HCT116 (cell line): ENCODE measurements at regions not wholly inside any gene's neighbourhood (a gene's known extent, or its start where the extent isn't known, plus 50 kb on each side); places are given as distances from the start of the nearest gene placed in this dataset.

ENCODE experiments used
- ATAC-seq: fragments of 200-7000 bp; cut with Tn5 transposase; 2 replicates; pipeline ENCODE4 v1.9.1; 2020; ENCODE audit warnings: mild to moderate bottlenecking, moderate library complexity
- BruUV-seq: library from RNA; stranded (reverse); fragments of 400-500 nt; replicated peaks from 2 replicates; lab custom pipeline; 2021; lab: Mats Ljungman, UMichigan
- CTCF ChIA-PET: fragments of 300-600 bp; sonication (Branson Sonifier 250); formaldehyde crosslinking; loops from one replicate; lab custom pipeline; 2021; ENCODE audit warnings: antibody characterized with exemption; lab: Charles Lee
- POLR2A ChIA-PET: fragments of 300-600, 350-600 bp; sonication (Branson Sonifier 250); formaldehyde crosslinking; loops from one replicate; lab custom pipeline; 2021; ENCODE audit warnings: antibody characterized with exemption; lab: Charles Lee
- RAD21 ChIA-PET, 2 experiments: fragments of 300-600 bp; sonication (Branson Sonifier 250); formaldehyde crosslinking; loops; one replicate each; lab custom pipeline; 2023; ENCODE audit warnings: low total read pairs in 2 of 2; ENCODE audit not compliant: uncharacterized antibody in 2 of 2, unreplicated experiment in 2 of 2, low non-redundant PET in 1 of 2; lab: Charles Lee
- DNase-seq: peaks from one replicate; pipeline ENCODE4 v3.0.0-alpha.2; 2010; ENCODE audit warnings: low read depth, low spot score
- H2AFZ ChIP-seq: fragments of 200-600 bp; shearing (Covaris generic), sonication (generic); 2 replicates; pipeline ENCODE4 v1.6.1; 2017; ENCODE audit warnings: low read depth, mixed run types, mixed read lengths, antibody characterized with exemption, low read length; ENCODE audit not compliant: poor library complexity, severe bottlenecking
- H3K27ac ChIP-seq: 2 replicates; pipeline ENCODE4 v1.5.1; 2012; ENCODE audit warnings: low read depth, low read length
- H3K27me3 ChIP-seq: fragments of 200-600 bp; sonication (generic); 2 replicates; pipeline ENCODE4 v1.6.1; 2016; ENCODE audit warnings: mixed run types, low read length, mixed read lengths; ENCODE audit not compliant: insufficient read depth
- H3K36me3 ChIP-seq, 2 experiments: fragments of 200-500 bp in 1 of 2; fragments of 200-600 bp in 1 of 2; sonication (Bioruptor generic) in 1 of 2; sonication (generic) in 1 of 2; 2 replicates each; pipeline versions ENCODE4 v1.5.1 to v1.6.1; 2014 to 2016; ENCODE audit warnings: low read length in 2 of 2, inconsistent platforms in 1 of 2, mixed read lengths in 1 of 2, mixed run types in 1 of 2; ENCODE audit not compliant: insufficient read depth in 2 of 2, control insufficient read depth in 1 of 2
- H3K4me1 ChIP-seq, 2 experiments: fragments of 200-600 bp in 1 of 2; sonication (generic) in 1 of 2; 2 replicates each; pipeline versions ENCODE4 v1.5.1 to v1.6.1; 2012 to 2017; ENCODE audit warnings: low read length in 2 of 2, inconsistent platforms in 1 of 2, mild to moderate bottlenecking in 1 of 2, mixed read lengths in 1 of 2, mixed run types in 1 of 2, moderate library complexity in 1 of 2; ENCODE audit not compliant: insufficient read depth in 2 of 2, control insufficient read depth in 1 of 2
- H3K4me2 ChIP-seq: fragments of 200-600 bp; sonication (generic); 2 replicates; pipeline ENCODE4 v1.6.1; 2017; ENCODE audit warnings: mixed run types, low read length, mixed read lengths
- H3K4me3 ChIP-seq, 2 experiments: fragments of 200-600 bp in 1 of 2; sonication (generic) in 1 of 2; replicated peaks in 1 of 2; 2 replicates each; pipeline ENCODE4 v1.5.1; 2011 to 2016; ENCODE audit warnings: low read length in 2 of 2, control low read depth in 1 of 2, low read depth in 1 of 2, mild to moderate bottlenecking in 1 of 2, mixed read lengths in 1 of 2, mixed run types in 1 of 2
- H3K79me2 ChIP-seq: fragments of 200-600 bp; sonication (generic); 2 replicates; pipeline ENCODE4 v1.6.1; 2017; ENCODE audit warnings: mild to moderate bottlenecking, mixed run types, low read length, moderate library complexity, mixed read lengths; ENCODE audit not compliant: insufficient read depth
- H3K9ac ChIP-seq: fragments of 200-600 bp; sonication (generic); 2 replicates; pipeline ENCODE4 v1.6.1; 2016; ENCODE audit warnings: low read length, mixed read lengths
- H3K9me2 ChIP-seq: fragments of 200-600 bp; sonication (generic), shearing (Covaris generic); 2 replicates; pipeline ENCODE4 v1.6.1; 2017; ENCODE audit warnings: mixed run types, mild to moderate bottlenecking, moderate library complexity; ENCODE audit not compliant: insufficient read depth
- H3K9me3 ChIP-seq, 2 experiments: fragments of 200-500 bp in 1 of 2; fragments of 200-600 bp in 1 of 2; sonication (Bioruptor generic) in 1 of 2; sonication (generic) in 1 of 2; 2 replicates each; pipeline ENCODE4 v1.6.1; 2014 to 2017; ENCODE audit warnings: low read length in 2 of 2, mixed read lengths in 2 of 2, inconsistent platforms in 1 of 2, low read depth in 1 of 2, mild to moderate bottlenecking in 1 of 2, mixed run types in 1 of 2, moderate library complexity in 1 of 2; ENCODE audit not compliant: control insufficient read depth in 1 of 2, insufficient read depth in 1 of 2
- H4K20me1 ChIP-seq: fragments of 200-600 bp; sonication (generic), shearing (Covaris generic); 2 replicates; pipeline ENCODE4 v1.6.1; 2017; ENCODE audit warnings: mixed run types, mild to moderate bottlenecking, moderate library complexity; ENCODE audit not compliant: insufficient read depth
- CEBPB ChIP-seq: IDR thresholded peaks from 2 replicates; pipeline ENCODE4 v1.6.1; 2012; ENCODE audit warnings: low read depth
- EGR1 ChIP-seq: IDR thresholded peaks from 2 replicates; pipeline ENCODE4 v1.6.1; 2012; ENCODE audit warnings: low read depth
- ELF1 ChIP-seq: IDR thresholded peaks from 2 replicates; pipeline ENCODE4 v1.6.1; 2012; ENCODE audit warnings: low read depth, borderline replicate concordance
- EZH2 ChIP-seq: fragments of 200-600 bp; sonication (generic); IDR thresholded peaks from 2 replicates; pipeline ENCODE4 v1.6.1; 2017; ENCODE audit warnings: antibody characterized with exemption, mixed run types
- EZH2phosphoT487 ChIP-seq: fragments of 200-600 bp; IDR thresholded peaks from 2 replicates; pipeline ENCODE4 v1.6.1; 2018; ENCODE audit warnings: antibody characterized with exemption, borderline replicate concordance
- JUND ChIP-seq: IDR thresholded peaks from 2 replicates; pipeline ENCODE4 v1.6.1; 2012
- POLR2A ChIP-seq: IDR thresholded peaks from 2 replicates; pipeline ENCODE4 v1.7.0; 2011; ENCODE audit warnings: borderline replicate concordance; ENCODE audit not compliant: insufficient read depth, insufficient read length; ENCODE audit errors: extremely low read depth
- POLR2AphosphoS5 ChIP-seq: IDR thresholded peaks from 2 replicates; pipeline ENCODE4 v1.6.1; 2011; ENCODE audit warnings: mild to moderate bottlenecking, low read depth, low read length, moderate library complexity
- SIN3A ChIP-seq: IDR thresholded peaks from 2 replicates; pipeline ENCODE4 v1.6.1; 2012; ENCODE audit warnings: low read depth
- ZBTB33 ChIP-seq: IDR thresholded peaks from 2 replicates; pipeline ENCODE4 v1.6.1; 2011; ENCODE audit warnings: mild to moderate bottlenecking, low read length, moderate library complexity; ENCODE audit not compliant: insufficient replicate concordance; ENCODE audit errors: extremely low read depth
- ZFX ChIP-seq: fragments of 450-650 bp; IDR thresholded peaks from 2 replicates; pipeline ENCODE4 v1.6.1; 2017
- ZNF274 ChIP-seq: fragments of 200-500 bp; sonication (Bioruptor generic); IDR thresholded peaks from 2 replicates; pipeline ENCODE4 v1.6.1; 2014; ENCODE audit warnings: mild to moderate bottlenecking, low read depth, low read length, inconsistent platforms
- intact Hi-C: fragments of 100-400 bp; cut with micrococcal nuclease; formaldehyde crosslinking; loops from 2 replicates; pipeline ENCODE4 v1.10.0; 2022
- TF ChIP-seq, protein P1 (sequence below): IDR thresholded peaks from 2 replicates; pipeline ENCODE4 v1.6.1; 2012; ENCODE audit warnings: low read depth

DNA sequence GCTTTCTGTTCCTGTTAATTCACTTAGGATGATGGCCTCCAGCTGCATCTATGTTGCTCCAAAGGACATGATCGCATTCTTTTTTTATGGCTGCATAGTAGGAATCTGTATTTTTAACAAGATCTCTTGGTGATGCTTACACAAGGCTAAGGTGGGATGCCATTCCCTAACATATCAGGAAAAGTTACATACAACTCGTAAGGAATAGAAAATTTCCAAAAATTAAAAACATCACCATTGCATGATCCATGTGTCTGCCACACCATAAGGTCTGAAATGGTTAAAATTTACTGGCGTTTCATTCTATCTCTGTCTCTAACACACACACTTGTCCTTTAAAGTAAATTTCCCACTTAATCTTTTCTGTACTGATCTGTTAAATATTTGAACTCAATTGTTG, 608.4 kb downstream of the PRELID2 start:
- Histone ChIP-seq H2AFZ (no peak overlapping the region), H3K4me1 (no peaks in the 10 kb centered on the region), H3K9me2 (no peaks in the 10 kb centered on the region)
- TF ChIP-seq SIN3A (no peak), EZH2 (no peak), EZH2phosphoT487 (no peak), ZFX (no peak), ZBTB33 (no peak), POLR2A (no peak), EGR1 (no peak), CEBPB (no peak), POLR2AphosphoS5 (no peak), ZNF274 (no peak), ELF1 (no peak), JUND (no peak)
- TF ChIP-seq, protein P1, sequence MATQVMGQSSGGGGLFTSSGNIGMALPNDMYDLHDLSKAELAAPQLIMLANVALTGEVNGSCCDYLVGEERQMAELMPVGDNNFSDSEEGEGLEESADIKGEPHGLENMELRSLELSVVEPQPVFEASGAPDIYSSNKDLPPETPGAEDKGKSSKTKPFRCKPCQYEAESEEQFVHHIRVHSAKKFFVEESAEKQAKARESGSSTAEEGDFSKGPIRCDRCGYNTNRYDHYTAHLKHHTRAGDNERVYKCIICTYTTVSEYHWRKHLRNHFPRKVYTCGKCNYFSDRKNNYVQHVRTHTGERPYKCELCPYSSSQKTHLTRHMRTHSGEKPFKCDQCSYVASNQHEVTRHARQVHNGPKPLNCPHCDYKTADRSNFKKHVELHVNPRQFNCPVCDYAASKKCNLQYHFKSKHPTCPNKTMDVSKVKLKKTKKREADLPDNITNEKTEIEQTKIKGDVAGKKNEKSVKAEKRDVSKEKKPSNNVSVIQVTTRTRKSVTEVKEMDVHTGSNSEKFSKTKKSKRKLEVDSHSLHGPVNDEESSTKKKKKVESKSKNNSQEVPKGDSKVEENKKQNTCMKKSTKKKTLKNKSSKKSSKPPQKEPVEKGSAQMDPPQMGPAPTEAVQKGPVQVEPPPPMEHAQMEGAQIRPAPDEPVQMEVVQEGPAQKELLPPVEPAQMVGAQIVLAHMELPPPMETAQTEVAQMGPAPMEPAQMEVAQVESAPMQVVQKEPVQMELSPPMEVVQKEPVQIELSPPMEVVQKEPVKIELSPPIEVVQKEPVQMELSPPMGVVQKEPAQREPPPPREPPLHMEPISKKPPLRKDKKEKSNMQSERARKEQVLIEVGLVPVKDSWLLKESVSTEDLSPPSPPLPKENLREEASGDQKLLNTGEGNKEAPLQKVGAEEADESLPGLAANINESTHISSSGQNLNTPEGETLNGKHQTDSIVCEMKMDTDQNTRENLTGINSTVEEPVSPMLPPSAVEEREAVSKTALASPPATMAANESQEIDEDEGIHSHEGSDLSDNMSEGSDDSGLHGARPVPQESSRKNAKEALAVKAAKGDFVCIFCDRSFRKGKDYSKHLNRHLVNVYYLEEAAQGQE: no peak
- TF ChIP-seq, all 23 proteins: peak for 0
- H3K9ac ChIP-seq: no peak overlapping the region
- ChIA-PET RAD21 (no interaction called here), POLR2A (no interaction called here), CTCF (no interaction called here)
- intact Hi-C loops: no loop called here
- no TSS peak for BruUV-seq
- 0 out of 2 replicates have a peak, but pooled peaks cover 6% of the 10 kb centered on the region for H3K27me3 ChIP-seq
- H3K36me3 ChIP-seq: no peaks in the 10 kb centered on the region
- no peak for DNase-seq
- H3K79me2 ChIP-seq: no peaks in the 10 kb centered on the region
- H3K4me3 ChIP-seq: no peak overlapping the region
- H3K4me2 ChIP-seq: no peak overlapping the region
- H4K20me1 ChIP-seq: no peaks in the 10 kb centered on the region
- H3K9me3 ChIP-seq: no peaks in the 10 kb centered on the region
- ATAC-seq: no peak
- no peak overlapping the region for H3K27ac ChIP-seq
